Epithelial cell of proximal tubule (primary cell): ENCODE measurements at regions not wholly inside any gene's neighbourhood (a gene's known extent, or its start where the extent isn't known, plus 50 kb on each side); places are given as distances from the start of the nearest gene placed in this dataset.
"Not testable (repeated sequence)": the region's sequence is repeated elsewhere in the genome, so short reads cannot be mapped to it uniquely, and the experiment has no call there.

ENCODE experiments used
- DNase-seq: peaks from one replicate; pipeline ENCODE4 v3.0.0-alpha.2; 2011; ENCODE audit warnings: low read depth
- H3K4me3 ChIP-seq: 2 replicates; pipeline ENCODE4 v1.5.1; 2011; ENCODE audit warnings: low read depth, mild to moderate bottlenecking, low read length
- TF ChIP-seq, protein P1 (sequence below): conservative IDR thresholded peaks from 2 replicates; pipeline ENCODE4 v1.5.1; 2012; ENCODE audit warnings: low read depth, mild to moderate bottlenecking, low read length

DNA sequence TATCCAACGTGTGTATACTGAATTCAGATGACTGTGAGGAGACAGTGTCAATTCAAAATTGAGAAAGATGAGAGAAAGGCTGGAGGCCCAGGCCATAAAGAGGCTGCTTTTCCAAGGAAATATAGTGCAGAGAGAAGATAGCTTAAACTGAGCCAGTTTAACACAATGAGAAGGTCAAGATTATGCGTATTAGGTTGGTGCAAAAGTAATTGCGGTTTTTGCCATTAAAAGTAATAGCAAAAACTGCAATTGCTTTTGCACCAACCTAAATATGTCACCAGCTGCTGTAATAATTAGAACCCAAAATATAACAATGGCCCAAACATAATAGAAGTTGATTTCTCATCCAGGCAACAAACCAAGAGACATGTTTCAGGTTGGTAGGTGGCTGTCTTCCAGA lies 148.7 kb upstream of the ATP5MC3 start:
- TF ChIP-seq, protein P1, sequence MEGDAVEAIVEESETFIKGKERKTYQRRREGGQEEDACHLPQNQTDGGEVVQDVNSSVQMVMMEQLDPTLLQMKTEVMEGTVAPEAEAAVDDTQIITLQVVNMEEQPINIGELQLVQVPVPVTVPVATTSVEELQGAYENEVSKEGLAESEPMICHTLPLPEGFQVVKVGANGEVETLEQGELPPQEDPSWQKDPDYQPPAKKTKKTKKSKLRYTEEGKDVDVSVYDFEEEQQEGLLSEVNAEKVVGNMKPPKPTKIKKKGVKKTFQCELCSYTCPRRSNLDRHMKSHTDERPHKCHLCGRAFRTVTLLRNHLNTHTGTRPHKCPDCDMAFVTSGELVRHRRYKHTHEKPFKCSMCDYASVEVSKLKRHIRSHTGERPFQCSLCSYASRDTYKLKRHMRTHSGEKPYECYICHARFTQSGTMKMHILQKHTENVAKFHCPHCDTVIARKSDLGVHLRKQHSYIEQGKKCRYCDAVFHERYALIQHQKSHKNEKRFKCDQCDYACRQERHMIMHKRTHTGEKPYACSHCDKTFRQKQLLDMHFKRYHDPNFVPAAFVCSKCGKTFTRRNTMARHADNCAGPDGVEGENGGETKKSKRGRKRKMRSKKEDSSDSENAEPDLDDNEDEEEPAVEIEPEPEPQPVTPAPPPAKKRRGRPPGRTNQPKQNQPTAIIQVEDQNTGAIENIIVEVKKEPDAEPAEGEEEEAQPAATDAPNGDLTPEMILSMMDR: no peak
- no peak for DNase-seq
- H3K4me3 ChIP-seq: no peak overlapping the region

DNA sequence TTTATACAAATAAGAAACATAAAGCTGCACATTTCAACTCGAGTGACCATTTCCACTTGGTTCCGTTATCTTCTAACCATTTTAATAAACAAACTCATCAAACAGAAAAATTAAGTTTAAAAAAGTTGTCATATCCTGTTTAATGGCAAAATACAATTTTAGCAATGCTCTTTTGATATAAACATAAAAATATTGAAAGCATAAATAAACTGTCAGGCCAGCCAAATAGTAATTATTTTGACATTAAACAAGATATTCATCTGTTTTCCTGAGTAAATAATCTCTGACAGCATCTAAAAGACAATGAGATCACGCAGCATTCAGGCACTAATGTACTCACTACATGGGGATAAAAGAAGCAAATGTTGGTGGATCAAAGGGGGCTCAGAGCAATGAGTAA lies 145.3 kb upstream of the ATP5MC3 start:
- no peak for DNase-seq
- TF ChIP-seq, protein P1: no peak
- no peak overlapping the region for H3K4me3 ChIP-seq

DNA sequence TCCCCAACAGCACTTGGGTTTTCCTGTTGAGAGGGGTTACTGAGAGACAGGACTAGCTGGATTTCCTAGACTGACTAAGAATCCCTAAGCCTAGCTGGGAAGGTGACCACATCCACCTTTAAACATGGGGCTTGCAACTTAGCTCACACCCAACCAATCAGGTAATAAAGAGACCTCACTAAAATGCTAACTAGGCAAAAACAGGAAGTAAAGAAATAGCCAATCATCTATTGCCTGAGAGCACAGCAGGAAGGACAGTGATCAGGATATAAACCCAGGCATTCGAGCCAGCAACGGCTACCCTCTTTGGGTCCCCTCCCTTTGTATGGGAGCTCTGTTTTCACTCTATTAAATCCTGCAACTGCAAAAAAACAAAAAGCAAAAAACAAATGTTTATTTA lies 144.7 kb upstream of the ATP5MC3 start:
- DNase-seq, H3K4me3 ChIP-seq: not testable (repeated sequence)

DNA sequence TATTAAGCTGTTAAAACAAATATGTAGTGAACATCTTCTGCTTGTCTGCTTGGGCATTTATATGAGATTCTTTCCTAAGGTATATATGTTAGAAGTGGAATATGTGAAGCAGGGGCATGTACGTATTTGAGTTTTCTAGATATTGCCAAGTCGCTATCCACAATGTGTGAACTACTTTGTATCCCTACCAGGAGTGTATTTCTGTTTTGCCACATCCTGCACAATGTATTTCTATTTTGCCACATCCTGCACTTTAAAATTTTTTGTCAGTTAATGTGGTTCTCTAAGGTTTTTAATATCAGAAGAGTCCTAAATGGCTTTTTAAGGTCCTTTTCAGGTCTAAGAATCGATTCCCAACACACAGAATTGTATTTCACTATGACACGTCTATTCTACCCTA lies 141.7 kb upstream of the ATP5MC3 start:
- no peak for DNase-seq
- TF ChIP-seq, protein P1: no peak
- no peak overlapping the region for H3K4me3 ChIP-seq

DNA sequence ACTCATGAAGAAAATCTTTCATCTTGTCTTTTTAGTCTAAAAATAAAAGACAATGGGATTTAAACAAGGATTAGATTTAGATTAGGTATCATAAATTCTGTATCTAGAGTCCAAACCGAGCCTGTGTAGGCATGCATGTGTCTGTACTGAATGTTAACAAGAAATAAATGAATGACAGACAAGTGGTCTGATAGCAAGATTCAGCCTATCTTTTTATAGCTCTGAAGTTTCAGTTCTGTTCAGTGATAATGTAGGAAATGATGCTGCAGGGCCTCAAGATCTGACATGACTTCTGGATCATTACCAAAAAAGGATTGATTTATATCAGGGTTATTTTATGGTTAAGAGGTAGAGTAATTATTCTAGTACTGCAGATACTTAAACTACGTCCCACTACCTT lies 137.0 kb upstream of the ATP5MC3 start:
- DNase-seq: no peak
- TF ChIP-seq, protein P1: no peak
- H3K4me3 ChIP-seq: no peak overlapping the region

DNA sequence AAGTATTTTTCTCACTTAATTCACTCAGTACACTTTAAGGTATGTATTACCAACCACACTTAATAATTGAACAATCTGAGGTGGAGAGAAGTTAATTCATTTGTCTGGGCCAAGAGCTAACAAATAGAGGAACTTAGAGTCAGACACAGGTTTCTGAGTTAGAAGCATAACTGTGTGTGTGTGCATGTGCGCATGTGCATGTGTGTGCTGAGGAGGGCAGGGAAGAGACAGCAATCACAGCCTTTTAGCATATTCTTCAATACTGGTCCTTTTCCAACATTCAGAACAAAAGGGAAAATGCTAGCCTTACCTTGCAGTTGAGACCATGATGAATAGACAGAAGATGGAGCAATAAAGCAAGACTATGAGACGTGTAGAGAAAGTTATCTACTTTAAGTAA lies 136.2 kb upstream of the ATP5MC3 start:
- TF ChIP-seq, protein P1: no peak

DNA sequence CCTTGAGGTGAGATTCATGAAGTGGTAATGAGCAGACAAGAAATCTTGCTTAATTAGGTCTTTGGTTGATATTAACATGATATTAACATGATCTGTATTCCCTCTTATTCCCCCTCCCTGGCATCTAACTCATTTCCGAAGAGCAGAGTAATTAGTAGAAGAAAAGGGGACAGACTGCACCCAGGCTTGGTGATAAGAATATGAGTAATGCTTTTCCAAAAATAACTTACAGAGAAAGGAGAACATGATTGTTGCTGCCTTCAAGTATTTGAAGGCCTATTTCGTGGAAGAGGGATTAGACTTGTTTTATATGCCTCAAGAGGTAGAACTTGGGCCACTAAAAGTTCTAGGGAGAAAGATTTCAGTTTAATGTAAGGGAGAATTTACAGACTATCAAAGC lies 130.6 kb upstream of the ATP5MC3 start:
- TF ChIP-seq, protein P1: no peak
- DNase-seq: no peak
- no peak overlapping the region for H3K4me3 ChIP-seq

More for the DNA sequence above, 136.2 kb upstream of the ATP5MC3 start:
- no peak for DNase-seq
- no peak overlapping the region for H3K4me3 ChIP-seq
